ENCODE measurements at regions not wholly inside any gene's neighbourhood (a gene's known extent, or its start where the extent isn't known, plus 50 kb on each side); places are given as distances from the start of the nearest gene placed in this dataset.

- CTCF ChIA-PET (ENCODE audit: partially characterized antibody): no interaction called here
- H3K9ac ChIP-seq (replicated peaks in 1 of 4; ENCODE audit: extremely low read depth in 1 of 4, low read depth in 3 of 4, low read length in 3 of 4): no peak overlapping the region
- no peak overlapping the region for H3K4me2 ChIP-seq (ENCODE audit: insufficient read depth in 1 of 2, low read depth in 2 of 2, low read length in 2 of 2)
- no peak overlapping the region for H3K14ac ChIP-seq (ENCODE audit: insufficient read length)
- no peak overlapping the region for H2BK20ac ChIP-seq (ENCODE audit: low read length)
- H4K8ac ChIP-seq (ENCODE audit: extremely low read depth, insufficient read depth, low read length): no peak overlapping the region
- no peak overlapping the region for H3K23ac ChIP-seq (ENCODE audit: insufficient read length)
- H3K36me3 ChIP-seq (ENCODE audit: control insufficient read depth in 2 of 4, insufficient read depth in 4 of 4, low read length in 3 of 4): no peaks in the 10 kb centered on the region
- H3K79me2 ChIP-seq (ENCODE audit: control insufficient read depth in 1 of 2, insufficient read depth in 2 of 2, low read length in 2 of 2): no peaks in the 10 kb centered on the region
- no peaks in the 10 kb centered on the region for H3K23me2 ChIP-seq (ENCODE audit: low read depth, low read length)
- DNase-seq (ENCODE audit: low read depth in 1 of 2, low spot score in 2 of 2) (no peak), FAIRE-seq (no peak)
- no peaks in the 10 kb centered on the region for H4K20me1 ChIP-seq (replicated peaks in 1 of 2; ENCODE audit: control insufficient read depth in 1 of 2, insufficient read depth in 2 of 2, low read length in 2 of 2)
- H2BK15ac ChIP-seq (ENCODE audit: low read length): no peak overlapping the region
- H3K56ac ChIP-seq (replicated peaks; ENCODE audit: insufficient read length, low read depth, low read length): no peak overlapping the region
- no peak overlapping the region for H4K5ac ChIP-seq (ENCODE audit: insufficient read length, low read depth, low read length)
- no peak overlapping the region for H3K27ac ChIP-seq (ENCODE audit: low read depth, low read length)
- no peak overlapping the region for H2BK12ac ChIP-seq (ENCODE audit: low read depth, low read length)
- H4K91ac ChIP-seq (replicated peaks; ENCODE audit: insufficient read length, low read length): no peak overlapping the region
- no peak overlapping the region for H2AK5ac ChIP-seq (ENCODE audit: low read depth, low read length)
- H3K9me3 ChIP-seq (ENCODE audit: insufficient read depth in 2 of 2, low read depth in 1 of 2, low read length in 1 of 2): no peaks in the 10 kb centered on the region
- POLR2A ChIA-PET (ENCODE audit: partially characterized antibody): no interaction called here
- H2BK120ac ChIP-seq (replicated peaks; ENCODE audit: low read depth, low read length): no peak overlapping the region
- H3K27me3 ChIP-seq (replicated peaks in 1 of 4; ENCODE audit: control insufficient read depth in 3 of 4, extremely low read depth in 1 of 4, insufficient read depth in 3 of 4, low read length in 3 of 4): no peaks in the 10 kb centered on the region
- no peaks in the 10 kb centered on the region for H3K4me1 ChIP-seq (replicated peaks in 1 of 4; ENCODE audit: control insufficient read depth in 3 of 4, insufficient read depth in 4 of 4, low read length in 3 of 4)
- H2AFZ ChIP-seq (ENCODE audit: low read length): no peak overlapping the region
- H2BK5ac ChIP-seq (ENCODE audit: low read depth, low read length): no peak overlapping the region
- H3K18ac ChIP-seq (ENCODE audit: extremely low read depth, low read length): no peak overlapping the region
- H3K4me3 ChIP-seq (ENCODE audit: extremely low read depth in 1 of 4, insufficient read depth in 2 of 4, low read depth in 3 of 4, low read length in 4 of 4): no peak overlapping the region
- WGBS, 2 experiments (ENCODE audit: extremely low coverage in 1 of 2, insufficient coverage in 1 of 2, insufficient read length in 1 of 2, insufficient replicate concordance in 2 of 2, low coverage in 1 of 2, low lambda C conversion rate in 2 of 2, missing lambda C conversion rate in 1 of 2): 92% methylated on average over 5 of the region's 5 CpGs; no CpG with 5 or more reads in 1 of the 2 experiments
- H3K4ac ChIP-seq (replicated peaks; ENCODE audit: insufficient read length, low read depth, low read length): no peak overlapping the region
- no peaks in the 10 kb centered on the region for H3K79me1 ChIP-seq (ENCODE audit: low read depth, low read length)
- no peak for TF ChIP-seq SRF (IDR thresholded peaks at IDR 0.05; ENCODE audit: low read depth, low read length)
- no peak for TF ChIP-seq YY1 (IDR thresholded peaks at IDR 0.05; ENCODE audit: low read depth, low read length)
- no peak for TF ChIP-seq TAF7 (optimal IDR thresholded peaks at IDR 0.05; ENCODE audit: borderline replicate concordance, low read depth, low read length)
- no peak for TF ChIP-seq BCL11A (IDR thresholded peaks at IDR 0.05; ENCODE audit: low read depth in 2 of 2, low read length in 2 of 2)
- TF ChIP-seq JUND (IDR thresholded peaks at IDR 0.05; ENCODE audit: low read length): no peak
- TF ChIP-seq POLR2AphosphoS5 (IDR thresholded peaks at IDR 0.05; ENCODE audit: low read depth, low read length): no peak
- no peak for TF ChIP-seq EP300 (IDR thresholded peaks at IDR 0.05; ENCODE audit: borderline replicate concordance in 1 of 2, low read depth in 2 of 2, low read length in 2 of 2)
- TF ChIP-seq SP4 (IDR thresholded peaks at IDR 0.05; ENCODE audit: low read length): no peak
- TF ChIP-seq KDM1A (IDR thresholded peaks at IDR 0.05; ENCODE audit: borderline replicate concordance, low read length): no peak
- no peak for TF ChIP-seq GABPA (IDR thresholded peaks at IDR 0.05; ENCODE audit: borderline replicate concordance, insufficient read depth, low read length)
- no peak for TF ChIP-seq KDM4A (IDR thresholded peaks at IDR 0.05; ENCODE audit: low read depth, low read length, severe bottlenecking)
- TF ChIP-seq RAD21 (IDR thresholded peaks at IDR 0.05 in 1 of 2, conservative IDR thresholded peaks at IDR 0.05 in 1 of 2; ENCODE audit: low read depth in 2 of 2, low read length in 2 of 2): no peak
- TF ChIP-seq BACH1 (IDR thresholded peaks at IDR 0.05; ENCODE audit: low read length): no peak
- no peak for TF ChIP-seq CHD2 (IDR thresholded peaks at IDR 0.05; ENCODE audit: low read length)
- TF ChIP-seq NRF1 (IDR thresholded peaks at IDR 0.05; ENCODE audit: low read depth, low read length): no peak
- no peak for TF ChIP-seq CREB1 (IDR thresholded peaks at IDR 0.05)
- TF ChIP-seq TBP (IDR thresholded peaks at IDR 0.05; ENCODE audit: low read depth, low read length): no peak
These were observed 194.1 kb downstream of the SH2D1A start for GRCh38 chrX:124540474-124540873.

Data from H1 (cell line).